GM18951 (cell line): ENCODE measurements at regions not wholly inside any gene's neighbourhood (a gene's known extent, or its start where the extent isn't known, plus 50 kb on each side); places are given as distances from the start of the nearest gene placed in this dataset.

Experiments used
- POLR2A ChIP-seq: IDR thresholded peaks from 4 replicates; pipeline ENCODE4 v1.6.1; 2011; ENCODE audit warnings: mild to moderate bottlenecking; ENCODE audit not compliant: insufficient read length, insufficient read depth; ENCODE audit errors: extremely low read depth
- in situ Hi-C: fragments of 300-500 bp; cut with MboI; formaldehyde crosslinking; loops from one replicate; pipeline ENCODE4 v1.12.0; 2022; ENCODE audit warnings: low sequenced_read_pairs, mixed read lengths, inconsistent platforms; ENCODE audit not compliant: unreplicated experiment

GRCh38 chr12:39173726-39174125 lies 268.3 kb upstream of the CPNE8 start:
- in situ Hi-C loops = no loop called here
- no peak for TF ChIP-seq POLR2A

- TF ChIP-seq POLR2A = no peak
- in situ Hi-C loops = no loop called here
Measured at GRCh38 chr12:39165338-39165737, 259.9 kb upstream of the CPNE8 start.

GRCh38 chr12:39161465-39162085 lies 256.2 kb upstream of the CPNE8 start:
- TF ChIP-seq POLR2A = no peak
- in situ Hi-C loops = no loop called here

- in situ Hi-C loops = no loop called here
Measured at GRCh38 chr12:39157696-39158342, 252.4 kb upstream of the CPNE8 start.

GRCh38 chr12:39145175-39145999 lies 240.0 kb upstream of the CPNE8 start:
- no peak for TF ChIP-seq POLR2A
- in situ Hi-C loops = no loop called here

More at GRCh38 chr12:39157696-39158342, 252.4 kb upstream of the CPNE8 start:
- TF ChIP-seq POLR2A = no peak

GRCh38 chr12:39144613-39145061 lies 239.2 kb upstream of the CPNE8 start:
- TF ChIP-seq POLR2A = no peak
- in situ Hi-C loops = no loop called here

- in situ Hi-C loops = no loop called here
Measured at GRCh38 chr12:39138268-39138667, 232.9 kb upstream of the CPNE8 start.

GRCh38 chr12:39127401-39127800 lies 222.0 kb upstream of the CPNE8 start:
- in situ Hi-C loops = no loop called here
- TF ChIP-seq POLR2A = no peak

More at GRCh38 chr12:39138268-39138667, 232.9 kb upstream of the CPNE8 start:
- no peak for TF ChIP-seq POLR2A

GRCh38 chr12:39125566-39125965 lies 220.2 kb upstream of the CPNE8 start:
- in situ Hi-C loops = no loop called here
- no peak for TF ChIP-seq POLR2A

GRCh38 chr12:39124768-39125167 lies 219.4 kb upstream of the CPNE8 start:
- no peak for TF ChIP-seq POLR2A
- in situ Hi-C loops = loop anchor here (25.0 kb wide), 1 partner anchor 987 kb away; no protein-coding TSS in a partner anchor

- no peak for TF ChIP-seq POLR2A
- in situ Hi-C loops = loop anchor here (25.0 kb wide), 1 partner anchor 986 kb away; no protein-coding TSS in a partner anchor
Measured at GRCh38 chr12:39123580-39124253, 218.3 kb upstream of the CPNE8 start.

GRCh38 chr12:39122562-39123204 lies 217.3 kb upstream of the CPNE8 start:
- TF ChIP-seq POLR2A = no peak
- in situ Hi-C loops = loop anchor here (25.0 kb wide), 1 partner anchor 985 kb away; no protein-coding TSS in a partner anchor

GRCh38 chr12:39116861-39117260 lies 211.5 kb upstream of the CPNE8 start:
- TF ChIP-seq POLR2A = no peak
- in situ Hi-C loops = loop anchor here (25.0 kb wide), 1 partner anchor 980 kb away; no protein-coding TSS in a partner anchor

- in situ Hi-C loops = loop anchor here (25.0 kb wide), 1 partner anchor 975 kb away; no protein-coding TSS in a partner anchor
- no peak for TF ChIP-seq POLR2A
Measured at GRCh38 chr12:39112064-39112463, 206.7 kb upstream of the CPNE8 start.
